ENCODE measurements at regions not wholly inside any gene's neighbourhood (a gene's known extent, or its start where the extent isn't known, plus 50 kb on each side); places are given as distances from the start of the nearest gene placed in this dataset.

GRCh38 chr5:117209479-117209878 is 634.9 kb upstream of the SEMA6A start:
- no peak overlapping the region for H2AFZ ChIP-seq (ENCODE audit: low read length)
- no peaks in the 10 kb centered on the region for H3F3A ChIP-seq (ENCODE audit: insufficient read depth, low read length)
- no peaks in the 10 kb centered on the region for H4K20me1 ChIP-seq (ENCODE audit: insufficient read depth, low read length)
- no peaks in the 10 kb centered on the region for H3K36me3 ChIP-seq (replicated peaks; ENCODE audit: insufficient read depth, low read length)
- H3K79me2 ChIP-seq (ENCODE audit: low read length): no peaks in the 10 kb centered on the region
- no peak overlapping the region for H3K9ac ChIP-seq (ENCODE audit: low read length)
- H3K27me3 ChIP-seq (replicated peaks; ENCODE audit: insufficient read depth, low read length): no peaks in the 10 kb centered on the region
- no peaks in the 10 kb centered on the region for H3K4me1 ChIP-seq (ENCODE audit: low read length)
- DNase-seq: no peak
- H3K4me3 ChIP-seq (ENCODE audit: low read length): no peak overlapping the region
- H3K9me2 ChIP-seq (replicated peaks; ENCODE audit: insufficient read depth, low read length): no peaks in the 10 kb centered on the region
- no peak overlapping the region for H3K4me2 ChIP-seq (ENCODE audit: low read depth, low read length)
- TF ChIP-seq EZH2phosphoT487 (IDR thresholded peaks at IDR 0.05; ENCODE audit: low read length) (no peak), EZH2 (optimal IDR thresholded peaks at IDR 0.05; ENCODE audit: low read depth, low read length) (no peak), CTCF (IDR thresholded peaks at IDR 0.05; ENCODE audit: low read length) (no peak)
- H3K9me3 ChIP-seq (replicated peaks; ENCODE audit: insufficient read depth, low read length): no peaks in the 10 kb centered on the region
- no peak overlapping the region for H3K27ac ChIP-seq (ENCODE audit: low read length)

DNA sequence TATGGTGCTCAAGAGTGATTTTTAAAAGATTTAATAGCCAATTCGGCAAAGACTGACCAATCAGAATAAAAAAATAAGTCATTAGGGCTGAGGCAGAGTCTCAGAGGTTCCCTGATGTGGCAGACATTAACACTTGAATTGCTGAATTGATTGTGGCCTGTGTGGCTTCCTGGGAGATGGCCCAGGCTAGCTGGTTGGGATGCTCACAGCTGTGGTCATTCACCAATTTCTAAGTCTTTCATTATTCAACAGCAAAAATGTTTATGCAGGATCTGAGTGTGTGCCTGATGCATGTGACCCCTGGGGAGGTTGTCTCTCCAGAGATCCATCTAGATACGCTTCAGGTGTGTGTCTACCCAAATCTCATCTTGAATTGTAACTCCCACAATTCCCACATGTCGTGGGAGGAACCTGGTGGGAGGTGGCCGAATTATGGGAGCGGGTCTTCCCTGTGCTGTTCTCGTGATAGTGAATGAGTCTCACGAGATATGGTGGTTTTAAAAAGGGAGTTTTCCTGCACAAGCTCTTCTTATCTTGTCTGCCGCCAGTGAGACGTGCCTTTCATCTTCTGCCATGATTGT is 632.6 kb upstream of the SEMA6A start:
- H3K27me3 ChIP-seq (replicated peaks; ENCODE audit: insufficient read depth, low read length): no peaks in the 10 kb centered on the region

DNA sequence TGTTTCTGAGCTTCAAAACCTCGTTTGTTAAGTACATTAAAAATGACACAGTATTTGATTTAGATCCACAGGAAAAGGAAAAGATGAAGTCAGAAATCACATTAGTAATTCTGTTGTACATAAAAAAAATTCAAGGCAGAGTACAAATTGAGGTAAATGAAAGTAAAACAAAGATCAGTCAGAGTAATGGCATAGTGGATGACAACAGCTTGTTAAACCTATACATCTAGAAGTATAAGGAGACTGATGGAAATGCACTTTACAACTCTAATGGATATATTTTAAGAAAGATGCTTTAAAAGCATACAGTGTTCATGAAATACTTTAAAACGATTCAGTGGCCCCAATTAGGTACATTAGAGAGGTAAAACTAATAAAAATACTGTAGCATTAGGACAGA is 631.3 kb upstream of the SEMA6A start:
- no peaks in the 10 kb centered on the region for H3K79me2 ChIP-seq (ENCODE audit: low read length)
- H3K4me3 ChIP-seq (ENCODE audit: low read length): peak overlapping the region; percentile 7; the same call in 1 of the 2 replicates
- H3K9me3 ChIP-seq (replicated peaks; ENCODE audit: insufficient read depth, low read length): no peaks in the 10 kb centered on the region
- TF ChIP-seq EZH2phosphoT487 (IDR thresholded peaks at IDR 0.05; ENCODE audit: low read length): no peak
- no peak for TF ChIP-seq CTCF (IDR thresholded peaks at IDR 0.05; ENCODE audit: low read length)
- TF ChIP-seq EZH2 (optimal IDR thresholded peaks at IDR 0.05; ENCODE audit: low read depth, low read length): no peak
- no peak overlapping the region for H3K4me2 ChIP-seq (ENCODE audit: low read depth, low read length)
- H3F3A ChIP-seq (ENCODE audit: insufficient read depth, low read length): no peaks in the 10 kb centered on the region
- no peak for DNase-seq
- H3K27ac ChIP-seq (ENCODE audit: low read length): no peak overlapping the region
- no peaks in the 10 kb centered on the region for H3K27me3 ChIP-seq (replicated peaks; ENCODE audit: insufficient read depth, low read length)
- no peaks in the 10 kb centered on the region for H3K36me3 ChIP-seq (replicated peaks; ENCODE audit: insufficient read depth, low read length)
- no peaks in the 10 kb centered on the region for H3K4me1 ChIP-seq (ENCODE audit: low read length)
- peak overlapping the region; percentile 22 for H2AFZ ChIP-seq (ENCODE audit: low read length)
- H4K20me1 ChIP-seq (ENCODE audit: insufficient read depth, low read length): no peaks in the 10 kb centered on the region
- no peaks in the 10 kb centered on the region for H3K9me2 ChIP-seq (replicated peaks; ENCODE audit: insufficient read depth, low read length)
- no peak overlapping the region for H3K9ac ChIP-seq (ENCODE audit: low read length)

More for the DNA sequence above, 632.6 kb upstream of the SEMA6A start:
- Histone ChIP-seq H3K9me2 (replicated peaks; ENCODE audit: insufficient read depth, low read length) (no peaks in the 10 kb centered on the region), H3K4me1 (ENCODE audit: low read length) (no peaks in the 10 kb centered on the region), H3K9ac (ENCODE audit: low read length) (no peak overlapping the region), H2AFZ (ENCODE audit: low read length) (no peak overlapping the region), H3K4me2 (ENCODE audit: low read depth, low read length) (no peak overlapping the region), H3K9me3 (replicated peaks; ENCODE audit: insufficient read depth, low read length) (no peaks in the 10 kb centered on the region), H4K20me1 (ENCODE audit: insufficient read depth, low read length) (no peaks in the 10 kb centered on the region), H3K79me2 (ENCODE audit: low read length) (no peaks in the 10 kb centered on the region), H3K4me3 (ENCODE audit: low read length) (no peak overlapping the region), H3K36me3 (replicated peaks; ENCODE audit: insufficient read depth, low read length) (no peaks in the 10 kb centered on the region), H3F3A (ENCODE audit: insufficient read depth, low read length) (no peaks in the 10 kb centered on the region), H3K27ac (ENCODE audit: low read length) (no peak overlapping the region)
- no peak for TF ChIP-seq CTCF (IDR thresholded peaks at IDR 0.05; ENCODE audit: low read length)
- no peak for TF ChIP-seq EZH2 (optimal IDR thresholded peaks at IDR 0.05; ENCODE audit: low read depth, low read length)
- no peak for TF ChIP-seq EZH2phosphoT487 (IDR thresholded peaks at IDR 0.05; ENCODE audit: low read length)
- no peak for DNase-seq
